Sigmoid colon (tissue), 4 donors: ENCODE measurements at regions not wholly inside any gene's neighbourhood (a gene's known extent, or its start where the extent isn't known, plus 50 kb on each side); places are given as distances from the start of the nearest gene placed in this dataset.

Experiments
- CTCF ChIP-seq, 4 experiments: fragments of 450-650 bp in 3 of 4; fragments of 200-600 bp in 1 of 4; IDR thresholded peaks; one replicate each; pipeline ENCODE4 v1.5.1; 2016 to 2019; ENCODE audit warnings: antibody characterized with exemption in 4 of 4, mild to moderate bottlenecking in 3 of 4, moderate library complexity in 2 of 4
- EP300 ChIP-seq, 4 donors: sonication (generic); formaldehyde crosslinking; IDR thresholded peaks; one replicate each; pipeline ENCODE4 v1.6.1; 2017; ENCODE audit warnings: antibody characterized with exemption in 4 of 4
- POLR2A ChIP-seq, 2 donors: fragments of 450-650 bp; IDR thresholded peaks; one replicate each; pipeline ENCODE4 v1.6.1; 2016; ENCODE audit warnings: antibody characterized with exemption in 2 of 2, mild to moderate bottlenecking in 2 of 2, moderate library complexity in 2 of 2

- TF ChIP-seq CTCF (IDR thresholded peaks at IDR 0.05) (no peak), EP300 (IDR thresholded peaks at IDR 0.05) (no peak), POLR2A (IDR thresholded peaks at IDR 0.05) (no peak)
Observed at GRCh38 chr13:39913928-39914327, 258.5 kb downstream of the COG6 start.
